Stimulated activated naive CD8-positive, alpha-beta T cell treated with anti-CD3 and anti-CD28 coated beads, Interleukin-15, amount 100 ng/mL, for 72 hours (primary cell): ENCODE measurements at regions not wholly inside any gene's neighbourhood (a gene's known extent, or its start where the extent isn't known, plus 50 kb on each side); places are given as distances from the start of the nearest gene placed in this dataset.
A peak's percentile ranks its signal among the peaks of the same experiment; 100 is the strongest.

Experiments
- ATAC-seq: fragments of 150-1000 bp; cut with Tn5 transposase; 2 replicates; pipeline ENCODE4 v1.10.0; 2021; ENCODE audit warnings: mild to moderate bottlenecking, moderate library complexity
- DNase-seq, 2 donors: peaks; one replicate each; pipeline ENCODE4 v3.0.0; 2021 to 2022
- H3K27ac Mint-ChIP-seq, 2 donors: one replicate each; pipeline ENCODE4 v1.8.0; 2022; ENCODE audit warnings: mild to moderate bottlenecking in 2 of 2, mixed read lengths in 2 of 2, moderate library complexity in 2 of 2
- H3K27me3 Mint-ChIP-seq: one replicate; pipeline ENCODE4 v1.8.0; 2022; ENCODE audit warnings: mixed read lengths
- H3K4me1 Mint-ChIP-seq: one replicate; pipeline ENCODE4 v1.8.0; 2022; ENCODE audit warnings: mild to moderate bottlenecking, mixed read lengths
- H3K4me3 Mint-ChIP-seq, 2 donors: one replicate each; pipeline ENCODE4 v1.8.0; 2022; ENCODE audit warnings: mild to moderate bottlenecking in 2 of 2, mixed read lengths in 2 of 2, moderate library complexity in 1 of 2
- H3K9me3 Mint-ChIP-seq, 2 donors: one replicate each; pipeline ENCODE4 v1.8.0; 2022; ENCODE audit warnings: mixed read lengths in 2 of 2

DNA sequence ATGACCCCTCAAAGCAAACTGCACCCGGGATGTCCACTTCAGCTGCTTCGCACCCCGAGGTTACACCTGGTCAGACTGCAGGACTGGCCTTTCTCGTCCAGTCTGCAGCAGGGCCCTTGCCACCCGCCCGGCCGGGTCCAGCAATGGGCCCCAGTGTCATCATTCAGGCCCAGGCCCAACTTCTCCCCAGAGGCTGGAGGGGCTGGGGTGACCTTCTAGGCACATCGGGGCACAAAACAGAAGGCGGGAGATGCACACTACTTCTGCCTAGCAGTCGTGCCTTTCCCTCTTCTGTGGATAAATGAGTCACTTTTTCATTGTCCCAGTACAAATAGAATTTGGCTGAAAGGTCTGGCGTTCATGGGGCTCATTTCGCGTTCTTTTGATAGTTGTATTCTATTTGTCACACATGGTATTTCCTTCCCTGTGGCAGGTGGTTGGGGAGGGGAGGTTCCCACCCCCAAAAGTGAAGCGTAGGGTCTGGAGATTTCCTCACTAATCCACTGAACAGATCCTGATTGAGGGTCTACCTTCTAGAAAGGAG lies 56.9 kb upstream of the ID2 start:
- DNase-seq = no peak
- Mint-ChIP-seq H3K4me1 (peaks cover 9% of the 10 kb centered on the region), H3K9me3 (no peaks in the 10 kb centered on the region), H3K27ac (no peak overlapping the region), H3K4me3 (no peak overlapping the region), H3K27me3 (peaks cover 29% of the 10 kb centered on the region)
- no peak for ATAC-seq

- no peaks in the 10 kb centered on the region for H3K9me3 Mint-ChIP-seq
- ATAC-seq (no peak), DNase-seq (no peak)
- H3K4me3 Mint-ChIP-seq = no peak overlapping the region
- H3K27me3 Mint-ChIP-seq = peaks cover 21% of the 10 kb centered on the region
- H3K27ac Mint-ChIP-seq = no peak overlapping the region
- peaks cover 9% of the 10 kb centered on the region for H3K4me1 Mint-ChIP-seq
Measured at GRCh38 chr2:8625399-8626300, 56.2 kb upstream of the ID2 start.

DNA sequence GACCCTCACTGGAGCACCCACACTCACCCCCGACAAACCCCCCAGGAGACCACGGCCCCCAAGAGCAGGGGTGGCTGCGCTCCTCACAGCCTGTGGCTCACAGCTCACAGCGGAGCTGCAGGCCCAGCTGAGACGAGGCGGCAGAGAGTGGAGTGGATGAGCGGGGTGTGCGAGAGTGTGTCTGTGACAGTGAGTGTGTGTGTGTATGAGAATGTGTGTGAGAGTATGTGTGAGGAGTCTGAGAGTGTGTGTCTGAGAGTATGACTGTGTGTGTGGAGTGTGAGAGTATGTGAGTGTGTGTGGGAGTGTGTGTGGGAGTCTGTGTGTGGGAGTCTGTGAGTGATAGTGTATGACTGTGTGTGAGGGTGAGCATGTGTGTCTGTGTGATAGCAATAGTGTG lies 55.3 kb upstream of the ID2 start:
- Mint-ChIP-seq H3K4me3 (no peak overlapping the region), H3K27ac (peak overlapping the region in 1 of 2 donors; percentile 1), H3K4me1 (peaks cover 12% of the 10 kb centered on the region), H3K9me3 (no peaks in the 10 kb centered on the region), H3K27me3 (peaks cover 12% of the 10 kb centered on the region)
- ATAC-seq (peak; percentile 31), DNase-seq (no peak)

DNA sequence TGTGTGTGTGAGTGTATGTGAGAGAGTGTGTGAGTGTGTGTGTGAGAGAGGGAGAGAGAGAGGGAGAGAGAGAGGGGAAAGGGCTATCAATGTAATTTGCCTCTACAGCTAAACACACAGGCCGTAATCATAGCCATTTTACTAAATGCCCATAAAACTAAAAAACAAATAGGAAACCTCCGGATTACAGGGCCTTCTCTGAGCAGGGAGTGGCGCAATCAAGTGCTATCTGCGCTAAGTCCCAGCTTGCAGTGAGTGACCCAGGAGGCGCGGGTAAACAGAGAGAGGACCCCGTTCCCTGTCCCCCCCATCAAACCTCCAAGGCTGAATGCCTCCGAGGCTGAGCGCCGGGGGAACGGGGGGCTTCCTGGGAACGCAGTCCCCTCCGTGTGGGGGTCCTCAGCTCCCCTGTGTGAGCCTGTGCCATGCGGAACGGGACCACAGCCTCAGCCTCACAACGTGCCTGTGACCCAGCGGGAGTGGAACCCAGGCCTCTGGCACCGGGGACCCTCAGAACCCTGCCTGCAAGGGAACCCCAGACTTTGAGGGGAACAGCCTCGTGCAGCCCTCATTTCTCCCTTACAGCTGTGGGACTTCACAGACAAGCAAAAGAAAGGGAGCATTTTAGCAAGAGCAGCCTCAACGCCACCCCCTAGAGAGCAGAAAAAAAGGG lies 54.7 kb upstream of the ID2 start:
- Mint-ChIP-seq H3K9me3 (no peaks in the 10 kb centered on the region), H3K27me3 (peaks cover 11% of the 10 kb centered on the region), H3K27ac (peak overlapping the region in 1 of 2 donors; percentile 1), H3K4me1 (peaks cover 18% of the 10 kb centered on the region), H3K4me3 (no peak overlapping the region)
- no peak for ATAC-seq
- no peak for DNase-seq

- no peak for DNase-seq
Measured at GRCh38 chr2:8627692-8628085, 54.2 kb upstream of the ID2 start.

GRCh38 chr2:8628179-8628865 lies 53.5 kb upstream of the ID2 start:
- peak overlapping the region in 1 of 2 donors; percentile 35 for H3K27ac Mint-ChIP-seq
- peak; percentile 17 for ATAC-seq
- peaks cover 2% of the 10 kb centered on the region for H3K27me3 Mint-ChIP-seq
- H3K4me1 Mint-ChIP-seq = peaks cover 11% of the 10 kb centered on the region
- no peaks in the 10 kb centered on the region for H3K9me3 Mint-ChIP-seq
- H3K4me3 Mint-ChIP-seq = no peak overlapping the region
- no peak for DNase-seq

More at GRCh38 chr2:8627692-8628085, 54.2 kb upstream of the ID2 start:
- no peak for ATAC-seq
- H3K4me3 Mint-ChIP-seq = no peak overlapping the region
- H3K27me3 Mint-ChIP-seq = peaks cover 8% of the 10 kb centered on the region
- no peak overlapping the region for H3K27ac Mint-ChIP-seq
- peaks cover 16% of the 10 kb centered on the region for H3K4me1 Mint-ChIP-seq
- no peaks in the 10 kb centered on the region for H3K9me3 Mint-ChIP-seq

DNA sequence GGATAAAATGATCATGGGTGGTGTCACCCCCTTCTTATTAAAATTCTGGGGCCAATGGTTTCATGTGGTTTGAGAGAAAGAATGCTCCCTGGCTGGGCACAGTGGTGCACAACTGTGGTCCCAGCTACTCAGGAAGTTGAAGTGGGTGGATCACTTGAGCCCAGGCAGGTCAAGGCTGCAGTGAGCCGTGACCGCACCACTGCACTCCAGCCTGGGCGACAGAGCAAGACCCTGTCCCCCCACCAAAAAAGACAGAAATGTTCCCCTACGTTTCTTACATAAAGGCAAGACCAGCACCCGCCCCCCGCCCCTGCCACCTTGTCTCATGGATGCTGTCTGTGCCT lies 53.0 kb upstream of the ID2 start:
- no peaks in the 10 kb centered on the region for H3K27me3 Mint-ChIP-seq
- ATAC-seq (no peak), DNase-seq (no peak)
- H3K4me1 Mint-ChIP-seq = peaks cover 11% of the 10 kb centered on the region
- H3K4me3 Mint-ChIP-seq = no peak overlapping the region
- no peak overlapping the region for H3K27ac Mint-ChIP-seq
- no peaks in the 10 kb centered on the region for H3K9me3 Mint-ChIP-seq

DNA sequence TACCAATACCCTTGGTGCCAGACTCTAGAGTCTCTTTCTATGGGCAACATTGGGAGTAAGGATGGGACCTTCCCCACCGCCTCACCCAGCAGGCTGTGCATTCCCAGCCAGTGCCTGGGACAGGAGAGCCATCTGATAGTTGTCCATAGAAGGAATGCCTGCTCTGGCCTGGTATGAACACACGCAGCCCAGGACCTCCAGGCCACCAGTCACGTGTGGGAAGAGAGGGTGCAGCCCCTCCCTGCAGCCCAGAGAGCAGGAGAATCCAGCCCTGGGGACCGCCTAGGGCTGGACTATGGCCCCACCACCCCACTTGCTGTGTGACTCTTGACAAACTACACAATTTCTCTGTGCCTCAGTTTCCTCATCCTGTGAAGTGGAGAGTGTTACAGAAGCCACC lies 52.5 kb upstream of the ID2 start:
- Mint-ChIP-seq H3K27ac (no peak overlapping the region), H3K4me1 (peaks cover 11% of the 10 kb centered on the region), H3K9me3 (no peaks in the 10 kb centered on the region), H3K27me3 (no peaks in the 10 kb centered on the region), H3K4me3 (no peak overlapping the region)
- ATAC-seq = no peak
- no peak for DNase-seq

GRCh38 chr2:8630676-8631464 lies 51.0 kb upstream of the ID2 start:
- ATAC-seq (no peak), DNase-seq (no peak)
- Mint-ChIP-seq H3K4me3 (no peak overlapping the region), H3K27ac (no peak overlapping the region), H3K9me3 (no peaks in the 10 kb centered on the region), H3K27me3 (no peaks in the 10 kb centered on the region), H3K4me1 (peaks cover 11% of the 10 kb centered on the region)

DNA sequence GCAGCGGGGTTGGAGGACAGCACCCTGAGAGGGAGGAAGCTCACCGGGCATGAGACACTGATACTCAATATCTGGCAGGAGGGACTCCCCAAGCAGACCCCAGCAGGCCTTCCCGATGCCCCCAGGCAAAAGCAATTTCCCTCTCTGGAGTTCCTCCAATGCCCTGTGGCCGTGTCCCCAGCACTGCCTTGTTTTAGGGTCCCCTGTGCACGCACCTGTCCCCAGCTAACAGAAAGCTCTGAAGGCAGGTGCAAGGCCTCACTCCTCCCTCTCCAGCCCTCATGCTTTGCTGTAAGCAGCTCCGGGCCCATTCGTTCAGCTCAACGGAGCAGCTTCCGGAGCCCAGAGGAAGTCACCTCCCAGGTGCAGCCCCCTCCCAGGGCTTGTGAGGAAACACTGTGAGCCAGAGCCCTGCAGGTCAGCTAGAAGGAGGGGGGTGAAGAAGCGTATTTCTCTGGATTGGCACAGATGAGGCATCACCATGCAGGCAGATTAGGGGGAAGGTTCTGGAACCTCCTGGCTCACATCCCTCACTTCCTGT lies 50.3 kb upstream of the ID2 start:
- no peaks in the 10 kb centered on the region for H3K27me3 Mint-ChIP-seq
- DNase-seq (no peak), ATAC-seq (no peak)
- no peak overlapping the region for H3K27ac Mint-ChIP-seq
- no peaks in the 10 kb centered on the region for H3K9me3 Mint-ChIP-seq
- H3K4me3 Mint-ChIP-seq = peak overlapping the region in 1 of 2 donors; percentile 37
- H3K4me1 Mint-ChIP-seq = peaks cover 11% of the 10 kb centered on the region
